Thoracic aorta (tissue), 2 donors: ENCODE measurements at regions not wholly inside any gene's neighbourhood (a gene's known extent, or its start where the extent isn't known, plus 50 kb on each side); places are given as distances from the start of the nearest gene placed in this dataset.

Source experiments
- ATAC-seq: fragments of 150-250 bp; one replicate; pipeline ENCODE4 v1.8.0; 2017; ENCODE audit warnings: low read depth; ENCODE audit not compliant: insufficient number of reproducible peaks, low FRiP score
- DNase-seq: peaks from one replicate; pipeline ENCODE4 v3.0.0-alpha.2; 2020; ENCODE audit warnings: low spot score
- H3K27ac ChIP-seq, 2 donors: fragments of 200-600 bp; sonication (generic); 1 replicate in 1 of 2; 2 replicates in 1 of 2; pipeline ENCODE4 v1.5.1; 2016; ENCODE audit warnings: mild to moderate bottlenecking in 2 of 2, moderate library complexity in 2 of 2
- H3K27me3 ChIP-seq: fragments of 200-600 bp; sonication (generic); replicated peaks from 2 replicates; pipeline ENCODE4 v1.6.0; 2016; ENCODE audit warnings: mild to moderate bottlenecking; ENCODE audit not compliant: insufficient read depth
- H3K36me3 ChIP-seq: fragments of 200-600 bp; sonication (generic); one replicate; pipeline ENCODE4 v1.5.1; 2016
- H3K4me1 ChIP-seq, 2 donors: fragments of 200-600 bp; sonication (generic); 1 replicate in 1 of 2; 2 replicates in 1 of 2; pipeline versions ENCODE4 v1.5.1 to v1.6.0; 2016; ENCODE audit warnings: low read depth in 2 of 2, mild to moderate bottlenecking in 1 of 2; ENCODE audit not compliant: control insufficient read depth in 1 of 2
- H3K4me3 ChIP-seq: fragments of 200-600 bp; sonication (generic); 2 replicates; pipeline ENCODE4 v1.5.1; 2016; ENCODE audit warnings: mild to moderate bottlenecking
- H3K9me3 ChIP-seq: fragments of 200-600 bp; sonication (generic); 2 replicates; pipeline ENCODE4 v1.5.1; 2016
- CTCF ChIP-seq: fragments of 200-600 bp; sonication (generic); IDR thresholded peaks from one replicate; pipeline ENCODE4 v1.5.1; 2019; ENCODE audit warnings: antibody characterized with exemption

- Histone ChIP-seq H3K4me3 (no peak overlapping the region), H3K9me3 (no peaks in the 10 kb centered on the region), H3K27ac (no peak overlapping the region), H3K36me3 (no peaks in the 10 kb centered on the region), H3K27me3 (no peaks in the 10 kb centered on the region), H3K4me1 (no peaks in the 10 kb centered on the region)
- no peak for ATAC-seq
- TF ChIP-seq CTCF = no peak
- DNase-seq = no peak
These were observed 76.7 kb upstream of the ALOX12 start for GRCh38 chr17:6919158-6919557.

GRCh38 chr17:6923385-6923784, 72.5 kb upstream of the ALOX12 start:
- Histone ChIP-seq H3K36me3 (no peaks in the 10 kb centered on the region), H3K27me3 (no peaks in the 10 kb centered on the region), H3K9me3 (no peaks in the 10 kb centered on the region), H3K4me1 (no peaks in the 10 kb centered on the region), H3K27ac (no peak overlapping the region), H3K4me3 (no peak overlapping the region)
- DNase-seq (no peak), ATAC-seq (no peak)
- TF ChIP-seq CTCF = no peak

- no peaks in the 10 kb centered on the region for H3K4me1 ChIP-seq
- no peaks in the 10 kb centered on the region for H3K36me3 ChIP-seq
- no peak overlapping the region for H3K27ac ChIP-seq
- no peak for DNase-seq
- no peak for ATAC-seq
- TF ChIP-seq CTCF = no peak
- H3K9me3 ChIP-seq = no peaks in the 10 kb centered on the region
- H3K27me3 ChIP-seq = no peaks in the 10 kb centered on the region
- H3K4me3 ChIP-seq = no peak overlapping the region
These were observed 71.6 kb upstream of the ALOX12 start for GRCh38 chr17:6924208-6924607.

GRCh38 chr17:6926667-6927066, 69.2 kb upstream of the ALOX12 start:
- Histone ChIP-seq H3K4me1 (no peaks in the 10 kb centered on the region), H3K27ac (no peak overlapping the region), H3K4me3 (no peak overlapping the region), H3K27me3 (no peaks in the 10 kb centered on the region), H3K9me3 (no peaks in the 10 kb centered on the region), H3K36me3 (no peaks in the 10 kb centered on the region)
- no peak for TF ChIP-seq CTCF
- ATAC-seq = no peak
- no peak for DNase-seq

GRCh38 chr17:6927290-6928126, 68.3 kb upstream of the ALOX12 start:
- Histone ChIP-seq H3K4me3 (no peak overlapping the region), H3K9me3 (no peaks in the 10 kb centered on the region), H3K27me3 (no peaks in the 10 kb centered on the region), H3K36me3 (no peaks in the 10 kb centered on the region), H3K4me1 (no peaks in the 10 kb centered on the region), H3K27ac (no peak overlapping the region)
- no peak for ATAC-seq
- no peak for DNase-seq
- TF ChIP-seq CTCF = no peak
